Brain pericyte (primary cell): ENCODE measurements at regions not wholly inside any gene's neighbourhood (a gene's known extent, or its start where the extent isn't known, plus 50 kb on each side); places are given as distances from the start of the nearest gene placed in this dataset.
A peak's percentile ranks its signal among the peaks of the same experiment; 100 is the strongest.

ENCODE experiments used
- DNase-seq: peaks from one replicate; pipeline ENCODE4 v3.0.0-alpha.2; 2012; ENCODE audit warnings: low read depth, low spot score

GRCh38 chr5:98432378-98432777 lies 341.1 kb upstream of the RGMB start:
- DNase-seq, result no peak

DNA sequence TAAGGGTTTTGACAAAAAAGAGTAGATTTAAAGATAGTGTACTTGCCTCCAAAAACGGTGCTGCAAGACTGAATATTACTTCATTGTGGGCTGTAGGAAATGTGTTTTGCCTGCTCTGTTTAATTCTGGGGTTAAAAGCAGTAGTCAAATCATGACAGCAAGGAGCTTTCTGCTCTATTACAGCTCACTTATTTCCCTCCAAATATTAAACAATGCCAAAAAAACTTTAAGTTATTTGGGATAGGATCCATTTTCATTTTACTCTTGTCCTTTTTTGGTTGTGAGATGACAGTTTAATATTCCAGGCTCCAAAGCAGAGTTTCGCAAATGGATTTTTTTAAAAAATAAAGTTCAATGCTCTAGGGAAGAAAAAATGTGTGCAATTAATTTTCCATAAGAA lies 340.4 kb upstream of the RGMB start:
- DNase-seq, result no peak

GRCh38 chr5:98433673-98434072 lies 339.8 kb upstream of the RGMB start:
- DNase-seq, result no peak

- no peak for DNase-seq
Observed at GRCh38 chr5:98436667-98437066, 336.8 kb upstream of the RGMB start.

GRCh38 chr5:98442448-98442847 lies 331.0 kb upstream of the RGMB start:
- no peak for DNase-seq

- DNase-seq, result no peak
Observed at GRCh38 chr5:98443881-98444280, 329.6 kb upstream of the RGMB start.

DNA sequence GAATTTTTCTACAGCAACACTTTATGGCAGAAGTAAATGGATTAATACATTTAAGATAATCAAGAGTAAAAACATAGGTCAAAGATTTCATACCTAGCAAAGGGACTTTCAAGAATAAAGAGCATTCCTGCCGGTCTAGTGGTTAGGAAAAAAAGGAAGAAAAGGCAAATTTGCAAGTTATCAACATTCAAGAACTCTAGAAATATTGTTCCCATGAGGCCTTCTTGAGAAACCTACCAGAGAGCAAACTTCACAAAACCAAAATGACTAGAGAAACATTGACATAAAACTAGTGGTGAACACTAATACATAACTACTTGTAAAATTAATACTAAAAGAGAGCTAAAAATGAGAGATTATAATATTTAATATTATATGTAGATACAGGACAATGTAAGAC lies 320.2 kb upstream of the RGMB start:
- DNase-seq, result no peak

GRCh38 chr5:98454407-98454806 lies 319.1 kb upstream of the RGMB start:
- no peak for DNase-seq

- DNase-seq, result peak; percentile 75
Observed at GRCh38 chr5:98454904-98455303, 318.6 kb upstream of the RGMB start.

- DNase-seq, result peak; percentile 22
Observed at GRCh38 chr5:98455665-98456064, 317.8 kb upstream of the RGMB start.

GRCh38 chr5:98458004-98458403 lies 315.5 kb upstream of the RGMB start:
- no peak for DNase-seq

DNA sequence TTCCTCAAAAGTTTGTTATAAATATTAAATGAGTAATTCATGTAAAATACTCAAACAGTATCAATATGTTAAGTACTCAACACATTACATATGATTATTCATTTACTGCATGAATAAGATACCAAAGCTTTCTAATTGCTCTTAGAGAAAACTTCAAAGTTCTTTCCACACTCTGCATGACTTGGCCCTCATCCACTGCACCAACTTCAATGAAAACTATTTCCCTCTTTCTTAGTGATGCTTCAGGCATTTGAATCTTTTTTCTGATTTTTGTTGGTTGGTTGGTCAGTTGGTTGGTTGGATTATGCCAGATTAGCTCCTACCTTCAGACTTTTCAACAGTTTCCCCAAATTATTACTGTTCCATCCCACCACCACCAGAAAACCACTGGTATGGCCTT lies 314.7 kb upstream of the RGMB start:
- DNase-seq, result no peak

- no peak for DNase-seq
Observed at GRCh38 chr5:98460536-98460935, 312.9 kb upstream of the RGMB start.

GRCh38 chr5:98461485-98461884 lies 312.0 kb upstream of the RGMB start:
- no peak for DNase-seq

DNA sequence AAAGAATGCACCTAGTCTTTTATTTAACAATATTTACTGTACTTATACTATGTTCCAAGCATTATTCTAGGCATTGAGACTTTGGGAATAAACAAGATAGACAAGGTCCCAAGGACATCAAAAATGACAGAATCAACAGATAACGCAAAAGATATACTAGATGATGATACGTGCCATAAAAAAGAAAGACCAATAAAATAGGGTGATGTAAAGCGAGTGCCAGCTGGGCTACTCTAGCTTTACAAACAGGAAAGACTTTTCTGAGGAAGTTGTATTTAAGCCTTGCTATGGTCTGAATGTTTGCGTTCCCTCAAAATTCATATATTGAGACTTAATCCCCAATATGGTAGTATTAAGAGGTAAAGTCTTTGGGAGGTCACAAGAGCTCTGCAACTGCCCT lies 310.2 kb upstream of the RGMB start:
- no peak for DNase-seq

DNA sequence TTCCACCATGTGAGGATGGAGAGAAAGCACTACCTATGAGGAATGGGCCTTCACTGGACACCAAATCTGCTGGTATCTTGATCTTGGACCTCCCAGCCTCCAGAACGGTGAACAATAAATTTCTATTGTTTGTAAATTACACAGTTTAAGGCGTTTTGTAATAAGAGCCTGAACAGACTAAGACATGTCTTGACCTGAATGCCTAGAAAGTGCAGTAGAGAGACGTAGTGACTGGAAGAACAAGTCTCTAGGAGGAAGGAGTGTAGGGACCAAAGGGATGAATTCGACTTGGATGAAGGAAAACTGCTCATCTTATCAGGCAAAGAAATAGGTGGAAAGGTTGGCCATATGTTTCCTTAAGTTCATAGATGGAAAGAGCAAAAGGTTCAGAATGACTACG lies 309.8 kb upstream of the RGMB start:
- DNase-seq, result no peak

- no peak for DNase-seq
Observed at GRCh38 chr5:98464737-98465330, 308.6 kb upstream of the RGMB start.

- peak; percentile 36 for DNase-seq
Observed at GRCh38 chr5:98468188-98468869, 305.1 kb upstream of the RGMB start.

DNA sequence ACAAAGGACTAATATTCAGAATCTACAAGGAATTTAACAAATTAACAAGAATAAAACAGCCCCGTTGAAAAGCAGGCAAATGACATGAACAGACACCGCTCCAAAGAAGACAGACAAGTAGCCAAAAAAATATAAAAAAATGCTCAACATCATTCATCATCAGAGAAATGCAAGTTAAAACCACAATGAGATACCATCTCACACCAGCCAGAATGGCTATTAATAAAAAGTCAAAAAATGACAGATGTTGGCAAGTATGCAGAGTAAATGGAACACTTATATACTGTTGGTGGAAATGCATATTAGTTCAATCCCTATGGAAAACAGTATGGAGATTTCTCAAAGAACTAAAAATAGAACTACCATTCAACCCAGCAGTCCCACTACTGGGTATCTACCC lies 302.7 kb upstream of the RGMB start:
- no peak for DNase-seq

DNA sequence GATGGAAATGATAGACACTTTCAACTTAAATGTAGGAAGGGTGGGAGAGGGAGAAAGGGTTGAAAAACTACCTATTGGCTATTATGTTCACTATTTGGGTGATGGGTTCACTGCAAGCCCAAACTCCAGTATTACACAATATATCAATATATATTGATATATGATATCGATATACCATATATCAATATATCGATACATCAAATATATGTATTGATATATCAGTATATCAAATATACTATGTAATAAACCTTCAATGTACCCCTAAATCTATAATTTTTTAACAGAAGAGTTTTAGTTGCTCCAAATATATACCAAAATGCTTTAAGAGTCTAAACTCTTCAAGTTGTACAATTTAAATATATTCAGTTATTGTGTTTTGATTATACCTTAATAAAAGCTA lies 302.0 kb upstream of the RGMB start:
- no peak for DNase-seq

DNA sequence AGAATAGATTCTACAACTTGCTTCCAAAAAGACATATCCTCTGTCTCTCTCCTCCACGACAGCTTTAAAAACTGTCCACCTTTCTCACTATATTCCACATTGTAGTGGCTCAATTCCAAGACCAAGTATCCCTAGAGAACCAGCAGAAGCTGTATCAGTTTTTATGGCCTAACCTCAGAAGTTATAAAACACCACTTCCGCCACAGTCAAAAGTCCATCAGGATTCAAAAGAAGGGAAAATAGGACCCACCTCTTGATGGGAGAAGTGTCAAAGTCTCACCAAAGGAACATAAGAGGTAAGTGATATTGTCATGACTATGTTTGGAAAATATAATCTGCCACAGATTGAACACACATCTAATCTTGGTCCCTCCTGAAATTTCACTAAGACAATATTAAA lies 299.2 kb upstream of the RGMB start:
- DNase-seq, result no peak

GRCh38 chr5:98474782-98475181 lies 298.7 kb upstream of the RGMB start:
- no peak for DNase-seq

DNA sequence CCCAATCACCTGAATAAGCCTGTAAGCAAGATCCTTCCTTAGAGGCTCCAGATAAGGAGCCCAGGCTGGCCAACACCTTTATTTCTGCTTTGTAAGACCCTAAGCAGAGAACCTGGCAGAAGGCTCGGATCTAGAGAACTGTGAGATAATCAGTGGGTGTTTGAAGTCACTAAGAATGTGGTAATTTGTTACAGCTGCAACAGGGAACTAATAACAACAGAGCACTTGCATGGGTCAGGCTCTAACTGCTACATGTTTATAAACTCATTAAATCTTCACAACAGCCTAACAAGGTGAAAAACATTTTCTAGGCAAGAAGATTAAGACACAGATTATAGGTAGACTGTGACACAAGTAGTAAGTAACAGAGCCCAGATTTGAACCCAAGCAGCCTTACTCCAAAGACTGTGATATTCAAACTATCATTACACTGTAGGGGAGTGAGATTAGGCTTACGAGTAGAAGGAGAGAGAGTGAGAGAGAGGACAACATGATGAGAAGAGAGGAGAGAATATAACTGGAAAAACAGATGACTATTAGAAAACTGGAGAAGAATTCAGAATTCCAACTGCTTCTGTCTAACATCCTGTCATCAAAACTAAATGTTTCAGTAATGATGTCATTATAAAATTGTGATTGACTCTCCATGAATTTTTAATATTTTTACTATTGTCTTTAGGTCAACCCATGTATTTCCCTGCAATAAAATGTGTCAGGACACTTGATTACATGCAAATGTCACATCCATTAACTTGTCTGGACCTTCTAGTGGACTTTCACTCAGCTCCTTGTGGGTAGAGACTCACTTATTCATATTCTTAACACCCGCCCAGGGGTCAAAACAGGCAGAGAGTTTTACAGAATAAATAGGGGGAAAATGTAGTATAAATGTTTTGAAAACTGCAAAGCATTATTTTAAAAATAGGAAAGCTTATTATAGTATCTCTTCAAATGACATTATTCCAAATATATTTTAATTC lies 290.9 kb upstream of the RGMB start:
- no peak for DNase-seq
